Loucy (cell line): ENCODE measurements at regions not wholly inside any gene's neighbourhood (a gene's known extent, or its start where the extent isn't known, plus 50 kb on each side); places are given as distances from the start of the nearest gene placed in this dataset.

ENCODE experiments used
- EZH2phosphoT487 ChIP-seq: fragments of 200-600 bp; IDR thresholded peaks from 2 replicates; pipeline ENCODE4 v1.6.1; 2018; ENCODE audit warnings: antibody characterized with exemption, mild to moderate bottlenecking, moderate library complexity, borderline replicate concordance
- TF ChIP-seq, protein P1 (sequence below): fragments of 200-600 bp; sonication (generic); conservative IDR thresholded peaks from 2 replicates; pipeline ENCODE4 v1.5.1; 2014; ENCODE audit warnings: mild to moderate bottlenecking, antibody characterized with exemption, low read length

DNA sequence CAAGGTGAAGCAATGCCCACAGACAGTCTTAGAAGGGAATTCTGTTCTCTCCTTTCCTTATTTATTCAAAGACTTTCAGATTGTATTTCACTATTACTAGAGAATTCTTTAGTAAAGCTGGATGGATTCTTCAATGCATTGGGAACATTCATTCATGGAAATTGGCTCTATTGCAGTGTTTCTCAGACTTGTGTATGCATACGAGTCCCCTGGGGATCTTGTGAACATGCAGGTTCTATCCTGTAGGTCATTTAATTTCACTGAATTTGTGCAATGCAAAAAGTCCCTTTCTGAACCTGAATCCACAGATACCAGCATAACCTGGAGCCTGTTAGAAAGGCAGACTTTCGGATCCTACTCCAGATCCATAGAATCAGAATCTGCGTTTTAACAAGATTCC, 160.9 kb upstream of the AHI1 start:
- TF ChIP-seq, protein P1, sequence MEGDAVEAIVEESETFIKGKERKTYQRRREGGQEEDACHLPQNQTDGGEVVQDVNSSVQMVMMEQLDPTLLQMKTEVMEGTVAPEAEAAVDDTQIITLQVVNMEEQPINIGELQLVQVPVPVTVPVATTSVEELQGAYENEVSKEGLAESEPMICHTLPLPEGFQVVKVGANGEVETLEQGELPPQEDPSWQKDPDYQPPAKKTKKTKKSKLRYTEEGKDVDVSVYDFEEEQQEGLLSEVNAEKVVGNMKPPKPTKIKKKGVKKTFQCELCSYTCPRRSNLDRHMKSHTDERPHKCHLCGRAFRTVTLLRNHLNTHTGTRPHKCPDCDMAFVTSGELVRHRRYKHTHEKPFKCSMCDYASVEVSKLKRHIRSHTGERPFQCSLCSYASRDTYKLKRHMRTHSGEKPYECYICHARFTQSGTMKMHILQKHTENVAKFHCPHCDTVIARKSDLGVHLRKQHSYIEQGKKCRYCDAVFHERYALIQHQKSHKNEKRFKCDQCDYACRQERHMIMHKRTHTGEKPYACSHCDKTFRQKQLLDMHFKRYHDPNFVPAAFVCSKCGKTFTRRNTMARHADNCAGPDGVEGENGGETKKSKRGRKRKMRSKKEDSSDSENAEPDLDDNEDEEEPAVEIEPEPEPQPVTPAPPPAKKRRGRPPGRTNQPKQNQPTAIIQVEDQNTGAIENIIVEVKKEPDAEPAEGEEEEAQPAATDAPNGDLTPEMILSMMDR = no peak
- no peak for TF ChIP-seq EZH2phosphoT487
